GM18861 (cell line): ENCODE measurements at regions not wholly inside any gene's neighbourhood (a gene's known extent, or its start where the extent isn't known, plus 50 kb on each side); places are given as distances from the start of the nearest gene placed in this dataset.
"Not testable (repeated sequence)": the region's sequence is repeated elsewhere in the genome, so short reads cannot be mapped to it uniquely, and the experiment has no call there.

Source experiments
- ATAC-seq: cut with Tn5 transposase; IDR thresholded peaks from one replicate; pipeline ENCODE4 v1.9.1; 2021; ENCODE audit not compliant: unreplicated experiment

GRCh38 chr18:29465526-29465925 lies 1288.6 kb upstream of the CDH2 start:
- no peak for ATAC-seq

- no peak for ATAC-seq
Observed at GRCh38 chr18:29459972-29460371, 1283.0 kb upstream of the CDH2 start.

GRCh38 chr18:29457316-29457889 lies 1280.5 kb upstream of the CDH2 start:
- ATAC-seq: no peak

GRCh38 chr18:29449424-29449823 lies 1272.5 kb upstream of the CDH2 start:
- no peak for ATAC-seq

GRCh38 chr18:29439398-29439797 lies 1262.5 kb upstream of the CDH2 start:
- no peak for ATAC-seq

- ATAC-seq: no peak
Observed at GRCh38 chr18:29436459-29436858, 1259.5 kb upstream of the CDH2 start.

GRCh38 chr18:29434650-29435049 lies 1257.7 kb upstream of the CDH2 start:
- ATAC-seq: no peak

GRCh38 chr18:29430416-29430815 lies 1253.5 kb upstream of the CDH2 start:
- ATAC-seq: no peak

GRCh38 chr18:29418136-29418535 lies 1241.2 kb upstream of the CDH2 start:
- no peak for ATAC-seq

- no peak for ATAC-seq
Observed at GRCh38 chr18:29406996-29407395, 1230.1 kb upstream of the CDH2 start.

GRCh38 chr18:29397536-29397935 lies 1220.6 kb upstream of the CDH2 start:
- ATAC-seq: no peak

GRCh38 chr18:29383311-29384273 lies 1206.7 kb upstream of the CDH2 start:
- no peak for ATAC-seq

- ATAC-seq: no peak
Observed at GRCh38 chr18:29378651-29379136, 1201.8 kb upstream of the CDH2 start.

GRCh38 chr18:29377346-29377745 lies 1200.4 kb upstream of the CDH2 start:
- ATAC-seq: no peak

- no peak for ATAC-seq
Observed at GRCh38 chr18:29373000-29373399, 1196.1 kb upstream of the CDH2 start.

GRCh38 chr18:29361843-29362242 lies 1184.9 kb upstream of the CDH2 start:
- no peak for ATAC-seq

- ATAC-seq: not testable (repeated sequence)
Observed at GRCh38 chr18:29360659-29361058, 1183.7 kb upstream of the CDH2 start.

- not testable (repeated sequence) for ATAC-seq
Observed at GRCh38 chr18:29359222-29359621, 1182.3 kb upstream of the CDH2 start.

- no peak for ATAC-seq
Observed at GRCh38 chr18:29351171-29351570, 1174.2 kb upstream of the CDH2 start.

- ATAC-seq: no peak
Observed at GRCh38 chr18:29328932-29329331, 1152.0 kb upstream of the CDH2 start.

GRCh38 chr18:29326214-29326613 lies 1149.3 kb upstream of the CDH2 start:
- no peak for ATAC-seq

- no peak for ATAC-seq
Observed at GRCh38 chr18:29321561-29321960, 1144.6 kb upstream of the CDH2 start.
